Ecto neural progenitor cell (in vitro differentiated cells): ENCODE measurements at regions not wholly inside any gene's neighbourhood (a gene's known extent, or its start where the extent isn't known, plus 50 kb on each side); places are given as distances from the start of the nearest gene placed in this dataset.

ENCODE experiments used
- DNase-seq: peaks from one replicate; pipeline ENCODE4 v3.0.0-alpha.2; 2018; ENCODE audit warnings: low spot score

- DNase-seq: no peak
These were observed 405.9 kb downstream of the NR2F2 start for GRCh38 chr15:96736384-96736783.

GRCh38 chr15:96737408-96737807 is 406.9 kb downstream of the NR2F2 start:
- no peak for DNase-seq

- peak; percentile 60 for DNase-seq
These were observed 416.2 kb downstream of the NR2F2 start for GRCh38 chr15:96746665-96747064.

- DNase-seq: no peak
These were observed 416.8 kb downstream of the NR2F2 start for GRCh38 chr15:96747291-96747690.

- DNase-seq: no peak
These were observed 419.9 kb downstream of the NR2F2 start for GRCh38 chr15:96750361-96750760.

- no peak for DNase-seq
These were observed 425.6 kb downstream of the NR2F2 start for GRCh38 chr15:96756146-96756545.

GRCh38 chr15:96756656-96757055 is 426.2 kb downstream of the NR2F2 start:
- no peak for DNase-seq

GRCh38 chr15:96762566-96762965 is 432.1 kb downstream of the NR2F2 start:
- DNase-seq: no peak

GRCh38 chr15:96764501-96764900 is 434.0 kb downstream of the NR2F2 start:
- DNase-seq: no peak

GRCh38 chr15:96764946-96765345 is 434.4 kb downstream of the NR2F2 start:
- no peak for DNase-seq

GRCh38 chr15:96766366-96766765 is 435.9 kb downstream of the NR2F2 start:
- DNase-seq: no peak

GRCh38 chr15:96767703-96768434 is 437.4 kb downstream of the NR2F2 start:
- DNase-seq: no peak

GRCh38 chr15:96768435-96768789 is 437.9 kb downstream of the NR2F2 start:
- DNase-seq: no peak

- DNase-seq: no peak
These were observed 440.5 kb downstream of the NR2F2 start for GRCh38 chr15:96771035-96771434.

- DNase-seq: no peak
These were observed 443.7 kb downstream of the NR2F2 start for GRCh38 chr15:96774216-96774615.

- no peak for DNase-seq
These were observed 453.2 kb downstream of the NR2F2 start for GRCh38 chr15:96783746-96784145.

GRCh38 chr15:96790004-96790403 is 459.5 kb downstream of the NR2F2 start:
- DNase-seq: no peak

GRCh38 chr15:96792216-96792615 is 461.7 kb downstream of the NR2F2 start:
- DNase-seq: no peak

- DNase-seq: no peak
These were observed 466.3 kb downstream of the NR2F2 start for GRCh38 chr15:96796841-96797240.

GRCh38 chr15:96801576-96802150 is 471.2 kb downstream of the NR2F2 start:
- DNase-seq: no peak

GRCh38 chr15:96802611-96803255 is 472.2 kb downstream of the NR2F2 start:
- DNase-seq: no peak

- no peak for DNase-seq
These were observed 474.3 kb downstream of the NR2F2 start for GRCh38 chr15:96804754-96805153.

GRCh38 chr15:96807361-96807760 is 476.9 kb downstream of the NR2F2 start:
- DNase-seq: no peak

GRCh38 chr15:96817900-96818299 is 487.4 kb downstream of the NR2F2 start:
- DNase-seq: no peak
